A549 (cell line): ENCODE measurements at regions not wholly inside any gene's neighbourhood (a gene's known extent, or its start where the extent isn't known, plus 50 kb on each side); places are given as distances from the start of the nearest gene placed in this dataset.

Experiments used
- BCL3 ChIP-seq: fragments of >200 bp; sonication (Bioruptor Twin); formaldehyde crosslinking; IDR thresholded peaks from 3 replicates; pipeline ENCODE4 v1.6.1; 2016
- CBX2 ChIP-seq: fragments of 200-600 bp; sonication (generic); IDR thresholded peaks from 2 replicates; pipeline ENCODE4 v1.6.1; 2016; ENCODE audit warnings: low read depth, mild to moderate bottlenecking, borderline replicate concordance
- EP300 ChIP-seq, 2 experiments: fragments of >200 bp; sonication (Bioruptor Twin); formaldehyde crosslinking; IDR thresholded peaks; 2 replicates in 1 of 2; 3 replicates in 1 of 2; pipeline ENCODE4 v1.6.1; 2016 to 2017
- ESRRA ChIP-seq: fragments of 150-350 bp; IDR thresholded peaks from 2 replicates; pipeline ENCODE4 v1.6.1; 2014; ENCODE audit warnings: mild to moderate bottlenecking, low read length, borderline replicate concordance
- FOSL2 ChIP-seq, 2 experiments: fragments of 450-650 bp in 1 of 2; fragments of >200 bp in 1 of 2; sonication (Bioruptor Twin) in 1 of 2; formaldehyde crosslinking; IDR thresholded peaks; 2 replicates each; pipeline versions ENCODE4 v1.5.0 to v1.6.1; 2016 to 2020; ENCODE audit warnings: mild to moderate bottlenecking in 1 of 2, moderate library complexity in 1 of 2
- MAZ ChIP-seq: fragments of 150-350 bp; IDR thresholded peaks from 2 replicates; pipeline ENCODE4 v1.6.1; 2014; ENCODE audit warnings: antibody characterized with exemption, low read depth, low read length, borderline replicate concordance
- PHF8 ChIP-seq: fragments of 200-600 bp; sonication (generic); IDR thresholded peaks from 2 replicates; pipeline ENCODE4 v1.6.1; 2016; ENCODE audit warnings: low read depth, mild to moderate bottlenecking, antibody characterized with exemption, moderate library complexity, borderline replicate concordance
- POLR2A ChIP-seq: IDR thresholded peaks from 2 replicates; pipeline ENCODE4 v1.6.1; 2012; ENCODE audit warnings: mild to moderate bottlenecking, low read length
- REST ChIP-seq: fragments of 200-600 bp; sonication (generic); IDR thresholded peaks from 2 replicates; pipeline ENCODE4 v1.6.1; 2016; ENCODE audit warnings: antibody characterized with exemption, mild to moderate bottlenecking, moderate library complexity
- TF ChIP-seq, protein P1 (sequence below): fragments of >200 bp; sonication (Bioruptor Twin); formaldehyde crosslinking; IDR thresholded peaks from 3 replicates; pipeline ENCODE4 v1.5.1; 2016

DNA sequence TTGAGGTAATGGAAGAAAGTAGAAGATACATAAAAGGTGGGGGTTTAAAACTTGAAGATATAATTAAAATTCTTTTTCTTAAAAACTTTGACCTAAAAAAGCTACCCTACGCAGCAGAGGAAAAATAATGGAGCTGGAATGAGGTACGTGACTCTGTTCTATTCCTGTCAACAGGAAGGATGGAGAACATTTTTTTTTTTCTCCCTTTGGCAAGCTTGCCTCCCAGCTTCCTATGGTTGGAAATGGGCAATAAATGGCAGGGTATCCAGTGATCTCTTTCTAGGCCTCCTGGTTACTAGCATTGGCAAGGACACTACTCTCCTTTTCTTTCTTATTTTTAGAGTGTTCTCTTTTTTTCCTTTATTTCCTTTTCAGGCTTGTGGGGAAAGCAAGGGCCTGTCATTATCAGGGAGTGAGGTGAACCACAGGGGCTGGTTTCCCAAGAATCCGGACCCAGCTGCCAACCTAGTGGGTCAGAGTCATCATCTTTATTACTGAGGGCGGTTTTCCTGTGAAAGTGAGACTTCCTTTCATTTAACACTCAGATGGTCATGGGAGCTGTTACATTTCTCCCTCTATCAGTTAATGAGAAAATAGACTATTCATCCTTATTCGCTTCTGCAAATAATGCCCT, 224.6 kb downstream of the SPRY1 start:
- TF ChIP-seq, protein P1, sequence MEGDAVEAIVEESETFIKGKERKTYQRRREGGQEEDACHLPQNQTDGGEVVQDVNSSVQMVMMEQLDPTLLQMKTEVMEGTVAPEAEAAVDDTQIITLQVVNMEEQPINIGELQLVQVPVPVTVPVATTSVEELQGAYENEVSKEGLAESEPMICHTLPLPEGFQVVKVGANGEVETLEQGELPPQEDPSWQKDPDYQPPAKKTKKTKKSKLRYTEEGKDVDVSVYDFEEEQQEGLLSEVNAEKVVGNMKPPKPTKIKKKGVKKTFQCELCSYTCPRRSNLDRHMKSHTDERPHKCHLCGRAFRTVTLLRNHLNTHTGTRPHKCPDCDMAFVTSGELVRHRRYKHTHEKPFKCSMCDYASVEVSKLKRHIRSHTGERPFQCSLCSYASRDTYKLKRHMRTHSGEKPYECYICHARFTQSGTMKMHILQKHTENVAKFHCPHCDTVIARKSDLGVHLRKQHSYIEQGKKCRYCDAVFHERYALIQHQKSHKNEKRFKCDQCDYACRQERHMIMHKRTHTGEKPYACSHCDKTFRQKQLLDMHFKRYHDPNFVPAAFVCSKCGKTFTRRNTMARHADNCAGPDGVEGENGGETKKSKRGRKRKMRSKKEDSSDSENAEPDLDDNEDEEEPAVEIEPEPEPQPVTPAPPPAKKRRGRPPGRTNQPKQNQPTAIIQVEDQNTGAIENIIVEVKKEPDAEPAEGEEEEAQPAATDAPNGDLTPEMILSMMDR, result no peak
- TF ChIP-seq BCL3 (no peak), REST (no peak), ESRRA (no peak), EP300 (IDR thresholded peaks at IDR 0.05) (no peak), FOSL2 (IDR thresholded peaks at IDR 0.05) (no peak), FOSL2 (CRISPR knock-in tag; IDR thresholded peaks at IDR 0.05) (no peak), CBX2 (no peak), MAZ (no peak), PHF8 (no peak), POLR2A (no peak)
